ENCODE measurements at regions not wholly inside any gene's neighbourhood (a gene's known extent, or its start where the extent isn't known, plus 50 kb on each side); places are given as distances from the start of the nearest gene placed in this dataset.

- Histone ChIP-seq H3K79me2 (no peaks in the 10 kb centered on the region), H2AFZ (no peak overlapping the region), H3K4me1 (no peaks in the 10 kb centered on the region), H3K36me3 (ENCODE audit: control insufficient read depth, insufficient read depth, low read length) (peaks cover 2% of the 10 kb centered on the region), H3K27ac (no peak overlapping the region), H3K9me3 (ENCODE audit: control insufficient read depth, low read length) (no peaks in the 10 kb centered on the region), H3K4me2 (ENCODE audit: low read length) (no peak overlapping the region), H3K27me3 (ENCODE audit: control insufficient read depth, insufficient read depth, low read length) (no peaks in the 10 kb centered on the region), H3K9ac (no peak overlapping the region), H3K4me3 (ENCODE audit: low read depth, low read length) (no peak overlapping the region)
- no peak for TF ChIP-seq CTCF (IDR thresholded peaks at IDR 0.05)
These were observed 95.5 kb upstream of the KLHL1 start for GRCh38 chr13:70203661-70204229.

GRCh38 chr13:70191034-70191433 lies 82.8 kb upstream of the KLHL1 start:
- Histone ChIP-seq H3K4me2 (ENCODE audit: low read length) (no peak overlapping the region), H3K9me3 (ENCODE audit: control insufficient read depth, low read length) (no peaks in the 10 kb centered on the region), H3K27me3 (ENCODE audit: control insufficient read depth, insufficient read depth, low read length) (no peaks in the 10 kb centered on the region), H3K27ac (no peak overlapping the region), H3K9ac (no peak overlapping the region), H3K36me3 (ENCODE audit: control insufficient read depth, insufficient read depth, low read length) (no peaks in the 10 kb centered on the region), H3K79me2 (no peaks in the 10 kb centered on the region), H2AFZ (no peak overlapping the region), H3K4me3 (ENCODE audit: low read depth, low read length) (no peak overlapping the region), H3K4me1 (no peaks in the 10 kb centered on the region)
- TF ChIP-seq CTCF (IDR thresholded peaks at IDR 0.05), result no peak

- no peak overlapping the region for H3K4me3 ChIP-seq (ENCODE audit: low read depth, low read length)
- TF ChIP-seq CTCF (IDR thresholded peaks at IDR 0.05), result no peak
These were observed 81.7 kb upstream of the KLHL1 start for GRCh38 chr13:70189981-70190380.

GRCh38 chr13:70188567-70188966 lies 80.3 kb upstream of the KLHL1 start:
- Histone ChIP-seq H3K4me2 (ENCODE audit: low read length) (no peak overlapping the region), H3K4me1 (no peaks in the 10 kb centered on the region), H3K79me2 (no peaks in the 10 kb centered on the region), H3K36me3 (ENCODE audit: control insufficient read depth, insufficient read depth, low read length) (no peaks in the 10 kb centered on the region), H3K4me3 (ENCODE audit: low read depth, low read length) (no peak overlapping the region), H2AFZ (no peak overlapping the region), H3K9ac (no peak overlapping the region), H3K9me3 (ENCODE audit: control insufficient read depth, low read length) (no peaks in the 10 kb centered on the region), H3K27ac (no peak overlapping the region), H3K27me3 (ENCODE audit: control insufficient read depth, insufficient read depth, low read length) (no peaks in the 10 kb centered on the region)
- no peak for TF ChIP-seq CTCF (IDR thresholded peaks at IDR 0.05)

More at GRCh38 chr13:70189981-70190380, 81.7 kb upstream of the KLHL1 start:
- no peaks in the 10 kb centered on the region for H3K4me1 ChIP-seq
- H3K9ac ChIP-seq, result no peak overlapping the region
- no peaks in the 10 kb centered on the region for H3K36me3 ChIP-seq (ENCODE audit: control insufficient read depth, insufficient read depth, low read length)
- H2AFZ ChIP-seq, result no peak overlapping the region
- no peaks in the 10 kb centered on the region for H3K27me3 ChIP-seq (ENCODE audit: control insufficient read depth, insufficient read depth, low read length)
- no peak overlapping the region for H3K4me2 ChIP-seq (ENCODE audit: low read length)
- no peaks in the 10 kb centered on the region for H3K79me2 ChIP-seq
- H3K27ac ChIP-seq, result no peak overlapping the region
- H3K9me3 ChIP-seq (ENCODE audit: control insufficient read depth, low read length), result no peaks in the 10 kb centered on the region

GRCh38 chr13:70183041-70183440 lies 74.8 kb upstream of the KLHL1 start:
- Histone ChIP-seq H3K4me2 (ENCODE audit: low read length) (no peak overlapping the region), H3K27ac (no peak overlapping the region), H3K27me3 (ENCODE audit: control insufficient read depth, insufficient read depth, low read length) (no peaks in the 10 kb centered on the region), H3K4me1 (no peaks in the 10 kb centered on the region), H2AFZ (no peak overlapping the region), H3K4me3 (ENCODE audit: low read depth, low read length) (no peak overlapping the region), H3K9me3 (ENCODE audit: control insufficient read depth, low read length) (no peaks in the 10 kb centered on the region), H3K79me2 (no peaks in the 10 kb centered on the region), H3K9ac (no peak overlapping the region), H3K36me3 (ENCODE audit: control insufficient read depth, insufficient read depth, low read length) (no peaks in the 10 kb centered on the region)
- TF ChIP-seq CTCF (IDR thresholded peaks at IDR 0.05), result no peak

All from parathyroid adenoma (tissue), 2 donors.